SU-DHL-6 (cell line): ENCODE measurements at regions not wholly inside any gene's neighbourhood (a gene's known extent, or its start where the extent isn't known, plus 50 kb on each side); places are given as distances from the start of the nearest gene placed in this dataset.

Experiments used
- H2AFZ ChIP-seq: fragments of 200-600 bp; sonication (generic); 2 replicates; pipeline ENCODE4 v1.6.1; 2014; ENCODE audit warnings: low read depth, mild to moderate bottlenecking, moderate library complexity, mixed read lengths, antibody characterized with exemption, low read length; ENCODE audit not compliant: severe bottlenecking
- H3F3A ChIP-seq: fragments of 200-600 bp; shearing (Covaris generic); 2 replicates; pipeline ENCODE4 v1.6.0; 2016; ENCODE audit warnings: antibody characterized with exemption, mild to moderate bottlenecking; ENCODE audit not compliant: insufficient read depth
- H3K27ac ChIP-seq: fragments of 200-600 bp; sonication (generic); 2 replicates; pipeline ENCODE4 v1.5.1; 2016; ENCODE audit warnings: low read depth, mild to moderate bottlenecking, low read length, moderate library complexity, mixed read lengths
- H3K27me3 ChIP-seq: fragments of 200-600 bp; sonication (generic), shearing (Covaris generic); 2 replicates; pipeline ENCODE4 v1.6.0; 2014; ENCODE audit warnings: mild to moderate bottlenecking, low read length
- H3K36me3 ChIP-seq: fragments of 200-600 bp; sonication (generic); 2 replicates; pipeline ENCODE4 v1.6.1; 2014; ENCODE audit warnings: mild to moderate bottlenecking, low read length, mixed read lengths
- H3K4me2 ChIP-seq: fragments of 300-600, 200-600 bp; shearing (Covaris generic), sonication (generic); 2 replicates; pipeline ENCODE4 v1.6.0; 2014; ENCODE audit warnings: low read length, low read depth, mild to moderate bottlenecking; ENCODE audit not compliant: poor library complexity, severe bottlenecking
- H3K4me3 ChIP-seq: fragments of 200-600 bp; sonication (generic); 2 replicates; pipeline ENCODE4 v1.5.1; 2014; ENCODE audit warnings: antibody characterized with exemption, low read length, mild to moderate bottlenecking, mixed read lengths; ENCODE audit not compliant: insufficient read depth, poor library complexity, severe bottlenecking
- H3K79me2 ChIP-seq: fragments of 200-600 bp; sonication (generic); 2 replicates; pipeline ENCODE4 v1.6.1; 2014; ENCODE audit warnings: mild to moderate bottlenecking, low read length, moderate library complexity; ENCODE audit not compliant: insufficient read depth
- H3K9ac ChIP-seq: fragments of 200-600 bp; sonication (generic); 2 replicates; pipeline ENCODE4 v1.7.0; 2014; ENCODE audit warnings: mild to moderate bottlenecking, low read length
- H3K9me2 ChIP-seq: fragments of 200-600 bp; sonication (generic); replicated peaks from 2 replicates; pipeline ENCODE4 v1.6.1; 2014; ENCODE audit warnings: low read length; ENCODE audit not compliant: insufficient read depth
- H3K9me3 ChIP-seq: fragments of 200-600 bp; sonication (generic); 2 replicates; pipeline ENCODE4 v1.6.1; 2014; ENCODE audit warnings: low read length, mixed read lengths; ENCODE audit not compliant: insufficient read depth
- H4K20me1 ChIP-seq: fragments of 200-600 bp; sonication (generic); 2 replicates; pipeline ENCODE4 v1.6.1; 2014; ENCODE audit warnings: low read depth, mild to moderate bottlenecking, antibody characterized with exemption, low read length, moderate library complexity, mixed read lengths
- EZH2phosphoT487 ChIP-seq: fragments of 200-600 bp; sonication (generic), shearing (Covaris generic); conservative IDR thresholded peaks from 2 replicates; pipeline ENCODE4 v1.6.1; 2018; ENCODE audit warnings: mild to moderate bottlenecking, antibody characterized with exemption, low read length, moderate library complexity, mixed read lengths
- TF ChIP-seq, protein P1 (sequence below): fragments of 200-600 bp; sonication (generic); IDR thresholded peaks from one replicate; pipeline ENCODE4 v1.5.1; 2017; ENCODE audit warnings: antibody characterized with exemption, mild to moderate bottlenecking, low read length, moderate library complexity; ENCODE audit not compliant: insufficient read depth, poor library complexity, severe bottlenecking

DNA sequence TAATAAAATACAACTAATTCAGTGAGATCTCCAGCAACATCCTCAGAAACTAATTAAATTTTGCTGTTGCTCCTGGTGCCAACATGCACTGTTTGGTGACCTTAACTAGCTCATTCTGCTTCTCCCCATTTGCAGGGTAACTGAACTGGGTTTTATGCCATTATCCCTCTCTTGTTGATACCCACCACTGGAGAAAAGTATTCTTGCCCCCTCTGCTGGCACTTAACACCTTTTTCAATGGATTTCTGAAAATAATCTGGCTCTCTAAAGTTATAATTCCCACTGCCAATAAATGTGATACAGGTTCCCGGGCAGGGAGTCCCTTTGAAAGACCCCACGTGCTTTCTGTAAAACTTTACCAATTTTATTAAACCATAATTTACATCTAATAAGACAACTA is 394.3 kb downstream of the OSTF1 start:
- Histone ChIP-seq H3K4me2 (no peak overlapping the region), H2AFZ (no peak overlapping the region), H3K27me3 (no peaks in the 10 kb centered on the region), H3K27ac (no peak overlapping the region), H3K36me3 (no peaks in the 10 kb centered on the region), H3K9me3 (no peaks in the 10 kb centered on the region), H3K9ac (no peak overlapping the region), H3K9me2 (no peaks in the 10 kb centered on the region), H3F3A (no peaks in the 10 kb centered on the region), H4K20me1 (no peaks in the 10 kb centered on the region), H3K79me2 (no peaks in the 10 kb centered on the region), H3K4me3 (no peak overlapping the region)
- no peak for TF ChIP-seq EZH2phosphoT487
- TF ChIP-seq, protein P1, sequence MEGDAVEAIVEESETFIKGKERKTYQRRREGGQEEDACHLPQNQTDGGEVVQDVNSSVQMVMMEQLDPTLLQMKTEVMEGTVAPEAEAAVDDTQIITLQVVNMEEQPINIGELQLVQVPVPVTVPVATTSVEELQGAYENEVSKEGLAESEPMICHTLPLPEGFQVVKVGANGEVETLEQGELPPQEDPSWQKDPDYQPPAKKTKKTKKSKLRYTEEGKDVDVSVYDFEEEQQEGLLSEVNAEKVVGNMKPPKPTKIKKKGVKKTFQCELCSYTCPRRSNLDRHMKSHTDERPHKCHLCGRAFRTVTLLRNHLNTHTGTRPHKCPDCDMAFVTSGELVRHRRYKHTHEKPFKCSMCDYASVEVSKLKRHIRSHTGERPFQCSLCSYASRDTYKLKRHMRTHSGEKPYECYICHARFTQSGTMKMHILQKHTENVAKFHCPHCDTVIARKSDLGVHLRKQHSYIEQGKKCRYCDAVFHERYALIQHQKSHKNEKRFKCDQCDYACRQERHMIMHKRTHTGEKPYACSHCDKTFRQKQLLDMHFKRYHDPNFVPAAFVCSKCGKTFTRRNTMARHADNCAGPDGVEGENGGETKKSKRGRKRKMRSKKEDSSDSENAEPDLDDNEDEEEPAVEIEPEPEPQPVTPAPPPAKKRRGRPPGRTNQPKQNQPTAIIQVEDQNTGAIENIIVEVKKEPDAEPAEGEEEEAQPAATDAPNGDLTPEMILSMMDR = no peak

DNA sequence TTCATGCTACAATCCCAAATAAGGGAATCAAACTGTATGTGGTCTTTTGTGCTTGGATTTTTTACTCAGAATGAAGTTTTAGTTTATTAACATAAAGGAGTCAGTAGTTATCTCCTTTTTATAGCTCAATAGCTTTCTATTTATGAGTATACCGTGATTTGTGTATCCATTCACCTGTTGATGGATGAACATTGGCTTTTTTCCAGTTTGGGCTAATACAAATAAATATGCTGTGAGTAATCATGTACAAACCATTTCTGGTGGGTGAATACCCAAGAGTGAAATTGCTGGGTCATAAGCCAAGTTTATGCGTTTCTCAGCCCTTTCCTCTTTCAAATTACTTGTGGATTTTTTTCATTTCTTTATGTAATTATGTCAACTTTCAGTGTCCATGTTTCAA is 395.3 kb downstream of the OSTF1 start:
- Histone ChIP-seq H3K27ac (no peak overlapping the region), H3K9ac (no peak overlapping the region), H2AFZ (no peak overlapping the region), H3F3A (no peaks in the 10 kb centered on the region), H3K9me3 (no peaks in the 10 kb centered on the region), H4K20me1 (no peaks in the 10 kb centered on the region), H3K27me3 (no peaks in the 10 kb centered on the region), H3K36me3 (no peaks in the 10 kb centered on the region), H3K79me2 (no peaks in the 10 kb centered on the region), H3K4me3 (no peak overlapping the region), H3K9me2 (no peaks in the 10 kb centered on the region), H3K4me2 (no peak overlapping the region)
- TF ChIP-seq EZH2phosphoT487 = no peak
- TF ChIP-seq, protein P1 = no peak

DNA sequence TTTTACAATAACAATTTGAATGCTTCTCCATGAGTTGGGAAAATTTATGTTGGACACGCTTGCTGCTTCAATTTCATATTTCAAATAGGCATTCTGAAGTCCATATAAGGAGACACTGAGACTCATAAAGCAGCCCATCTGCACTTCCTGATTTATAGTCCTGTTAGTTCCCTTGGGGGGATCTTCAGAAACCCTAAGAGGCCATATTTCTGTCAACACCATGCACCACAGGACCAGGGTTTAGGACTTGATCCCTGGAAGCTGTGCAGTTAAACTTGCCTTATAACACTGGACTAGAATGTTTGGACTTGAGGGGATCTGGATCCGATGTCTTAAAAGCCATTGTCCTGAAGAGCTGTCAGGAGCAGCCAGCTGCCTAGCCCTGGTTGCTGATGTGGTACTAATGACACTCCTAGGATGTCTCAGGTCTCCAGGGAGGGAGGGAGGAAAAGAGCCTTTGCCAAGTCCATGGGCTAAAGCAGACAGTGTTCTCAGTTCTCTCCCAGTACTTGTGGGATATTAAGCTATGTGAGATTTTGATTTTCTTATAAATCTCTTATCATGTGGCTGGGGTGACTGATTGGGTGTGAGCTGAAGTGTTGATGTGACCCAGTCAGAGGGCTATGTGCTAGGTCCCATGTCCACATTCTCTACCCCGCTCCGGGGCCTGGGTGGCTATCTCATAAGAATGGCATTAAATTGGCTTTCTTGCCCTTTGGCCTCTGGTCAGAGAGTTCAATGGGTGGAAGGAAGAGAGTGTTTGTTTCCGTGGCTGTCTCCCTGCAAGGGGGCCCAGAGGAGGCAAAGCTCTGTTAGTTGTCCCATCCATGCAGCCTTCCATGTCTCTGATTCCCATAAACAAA is 399.8 kb downstream of the OSTF1 start:
- no peaks in the 10 kb centered on the region for H4K20me1 ChIP-seq
- H3K9me2 ChIP-seq = no peaks in the 10 kb centered on the region
- H3K79me2 ChIP-seq = no peaks in the 10 kb centered on the region
- no peak overlapping the region for H3K27ac ChIP-seq
- TF ChIP-seq, protein P1 = no peak
- TF ChIP-seq EZH2phosphoT487 = no peak
- no peaks in the 10 kb centered on the region for H3K9me3 ChIP-seq
- H3K4me2 ChIP-seq = no peak overlapping the region
- H3K4me3 ChIP-seq = no peak overlapping the region
- H3F3A ChIP-seq = no peaks in the 10 kb centered on the region
- H3K27me3 ChIP-seq = no peaks in the 10 kb centered on the region
- H3K9ac ChIP-seq = no peak overlapping the region
- no peaks in the 10 kb centered on the region for H3K36me3 ChIP-seq
- no peak overlapping the region for H2AFZ ChIP-seq
